ENCODE measurements at regions not wholly inside any gene's neighbourhood (a gene's known extent, or its start where the extent isn't known, plus 50 kb on each side); places are given as distances from the start of the nearest gene placed in this dataset.

DNA sequence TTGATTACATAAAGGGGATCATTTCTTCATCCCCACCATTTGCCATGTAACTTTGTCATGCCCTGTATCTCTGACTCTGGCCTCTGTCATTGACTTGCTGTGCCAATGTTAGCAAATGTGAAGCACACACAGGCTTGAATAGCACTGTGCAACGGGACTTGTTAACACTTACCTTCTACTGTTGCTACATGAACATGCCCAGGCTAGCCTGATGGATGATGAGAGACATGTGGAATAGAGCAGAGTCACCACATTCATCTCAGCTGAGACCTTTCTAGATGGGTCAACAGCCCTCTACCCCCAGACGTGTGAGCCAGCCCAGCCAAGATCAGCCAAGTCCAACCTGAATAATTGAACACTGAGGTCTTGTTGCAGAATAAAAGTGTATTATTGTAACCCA is 162.1 kb upstream of the SALL1 start:
- Histone ChIP-seq H3K9ac (ENCODE audit: insufficient read depth in 1 of 2, low read length in 2 of 2) (no peak overlapping the region), H3K27ac (ENCODE audit: low read depth in 1 of 2, low read length in 1 of 2) (no peak overlapping the region), H3K36me3 (ENCODE audit: control insufficient read depth in 4 of 4, insufficient read depth in 4 of 4, low read length in 4 of 4) (no peaks in the 10 kb centered on the region), H3K4me1 (ENCODE audit: control insufficient read depth in 5 of 5, insufficient read depth in 5 of 5, low read length in 5 of 5) (no peaks in the 10 kb centered on the region), H3K4me3 (no peak overlapping the region), H3K9me3 (ENCODE audit: control insufficient read depth in 4 of 4, insufficient read depth in 3 of 4, low read length in 3 of 4) (peaks cover 0 to 6% (median 2%) of the 10 kb centered on the region in 4 donors), H3K27me3 (ENCODE audit: control insufficient read depth in 3 of 3, insufficient read depth in 3 of 3, low read length in 2 of 3) (no peaks in the 10 kb centered on the region)
- DNase-seq (no peak), ATAC-seq (ENCODE audit: insufficient read depth, low FRiP score) (no peak)
- TF ChIP-seq, protein P1, sequence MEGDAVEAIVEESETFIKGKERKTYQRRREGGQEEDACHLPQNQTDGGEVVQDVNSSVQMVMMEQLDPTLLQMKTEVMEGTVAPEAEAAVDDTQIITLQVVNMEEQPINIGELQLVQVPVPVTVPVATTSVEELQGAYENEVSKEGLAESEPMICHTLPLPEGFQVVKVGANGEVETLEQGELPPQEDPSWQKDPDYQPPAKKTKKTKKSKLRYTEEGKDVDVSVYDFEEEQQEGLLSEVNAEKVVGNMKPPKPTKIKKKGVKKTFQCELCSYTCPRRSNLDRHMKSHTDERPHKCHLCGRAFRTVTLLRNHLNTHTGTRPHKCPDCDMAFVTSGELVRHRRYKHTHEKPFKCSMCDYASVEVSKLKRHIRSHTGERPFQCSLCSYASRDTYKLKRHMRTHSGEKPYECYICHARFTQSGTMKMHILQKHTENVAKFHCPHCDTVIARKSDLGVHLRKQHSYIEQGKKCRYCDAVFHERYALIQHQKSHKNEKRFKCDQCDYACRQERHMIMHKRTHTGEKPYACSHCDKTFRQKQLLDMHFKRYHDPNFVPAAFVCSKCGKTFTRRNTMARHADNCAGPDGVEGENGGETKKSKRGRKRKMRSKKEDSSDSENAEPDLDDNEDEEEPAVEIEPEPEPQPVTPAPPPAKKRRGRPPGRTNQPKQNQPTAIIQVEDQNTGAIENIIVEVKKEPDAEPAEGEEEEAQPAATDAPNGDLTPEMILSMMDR (IDR thresholded peaks at IDR 0.05; ENCODE audit: control extremely low read depth, extremely low read depth): no peak
- WGBS, 2 donors: 73 to 86% methylated on average over 2 of the region's 2 CpGs

GRCh38 chr16:51312363-51313150 is 161.5 kb upstream of the SALL1 start:
- no peak overlapping the region for H3K9ac ChIP-seq (ENCODE audit: insufficient read depth in 1 of 2, low read length in 2 of 2)
- peaks cover 0 to 6% (median 2%) of the 10 kb centered on the region in 4 donors for H3K9me3 ChIP-seq (ENCODE audit: control insufficient read depth in 4 of 4, insufficient read depth in 3 of 4, low read length in 3 of 4)
- no peak overlapping the region for H3K27ac ChIP-seq (ENCODE audit: low read depth in 1 of 2, low read length in 1 of 2)
- H3K27me3 ChIP-seq (ENCODE audit: control insufficient read depth in 3 of 3, insufficient read depth in 3 of 3, low read length in 2 of 3): no peaks in the 10 kb centered on the region
- WGBS, 2 donors: 69 to 81% methylated on average over 2 of the region's 2 CpGs
- DNase-seq (peak in 1 of 3 donors; percentile 9), ATAC-seq (ENCODE audit: insufficient read depth, low FRiP score) (no peak)
- H3K36me3 ChIP-seq (ENCODE audit: control insufficient read depth in 4 of 4, insufficient read depth in 4 of 4, low read length in 4 of 4): no peaks in the 10 kb centered on the region
- no peaks in the 10 kb centered on the region for H3K4me1 ChIP-seq (ENCODE audit: control insufficient read depth in 5 of 5, insufficient read depth in 5 of 5, low read length in 5 of 5)
- TF ChIP-seq, protein P1 (IDR thresholded peaks at IDR 0.05; ENCODE audit: control extremely low read depth, extremely low read depth): no peak
- no peak overlapping the region for H3K4me3 ChIP-seq

GRCh38 chr16:51310159-51310558 is 159.1 kb upstream of the SALL1 start:
- Histone ChIP-seq H3K4me3 (no peak overlapping the region), H3K9ac (ENCODE audit: insufficient read depth in 1 of 2, low read length in 2 of 2) (no peak overlapping the region), H3K27ac (ENCODE audit: low read depth in 1 of 2, low read length in 1 of 2) (no peak overlapping the region), H3K36me3 (ENCODE audit: control insufficient read depth in 4 of 4, insufficient read depth in 4 of 4, low read length in 4 of 4) (no peaks in the 10 kb centered on the region), H3K4me1 (ENCODE audit: control insufficient read depth in 5 of 5, insufficient read depth in 5 of 5, low read length in 5 of 5) (no peaks in the 10 kb centered on the region), H3K9me3 (ENCODE audit: control insufficient read depth in 4 of 4, insufficient read depth in 3 of 4, low read length in 3 of 4) (peaks cover 0 to 6% (median 2%) of the 10 kb centered on the region in 4 donors), H3K27me3 (ENCODE audit: control insufficient read depth in 3 of 3, insufficient read depth in 3 of 3, low read length in 2 of 3) (no peaks in the 10 kb centered on the region)
- no peak for ATAC-seq (ENCODE audit: insufficient read depth, low FRiP score)
- TF ChIP-seq, protein P1 (IDR thresholded peaks at IDR 0.05; ENCODE audit: control extremely low read depth, extremely low read depth): no peak
- DNase-seq: no peak

Measured in lung (tissue), 11 donors.